GM18498 (cell line): ENCODE measurements at regions not wholly inside any gene's neighbourhood (a gene's known extent, or its start where the extent isn't known, plus 50 kb on each side); places are given as distances from the start of the nearest gene placed in this dataset.
"Not testable (repeated sequence)": the region's sequence is repeated elsewhere in the genome, so short reads cannot be mapped to it uniquely, and the experiment has no call there.

ENCODE experiments used
- ATAC-seq: cut with Tn5 transposase; IDR thresholded peaks from one replicate; pipeline ENCODE4 v1.9.1; 2021; ENCODE audit warnings: mild to moderate bottlenecking, moderate library complexity; ENCODE audit not compliant: unreplicated experiment

GRCh38 chr4:106603471-106603870 is 234.9 kb upstream of the GIMD1 start:
- ATAC-seq = no peak

DNA sequence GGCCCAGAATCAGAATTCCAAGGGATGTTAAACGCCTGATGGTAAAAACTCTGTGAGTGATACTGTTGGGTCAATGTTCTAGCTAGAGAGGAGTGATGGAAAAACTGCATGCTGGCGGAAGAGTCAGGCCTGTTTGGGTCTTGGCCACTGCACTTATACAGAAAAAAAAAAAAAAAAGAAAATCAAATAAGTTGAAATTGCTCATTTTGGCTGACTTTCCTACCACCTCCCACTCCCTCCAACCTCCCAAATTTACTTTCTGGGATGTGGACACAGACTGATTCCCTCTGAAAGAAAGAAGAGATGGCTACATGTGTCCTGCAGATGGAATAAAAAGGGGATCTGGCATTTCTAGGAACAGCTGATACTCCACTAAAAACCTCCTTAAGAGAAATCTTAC is 234.1 kb upstream of the GIMD1 start:
- no peak for ATAC-seq

DNA sequence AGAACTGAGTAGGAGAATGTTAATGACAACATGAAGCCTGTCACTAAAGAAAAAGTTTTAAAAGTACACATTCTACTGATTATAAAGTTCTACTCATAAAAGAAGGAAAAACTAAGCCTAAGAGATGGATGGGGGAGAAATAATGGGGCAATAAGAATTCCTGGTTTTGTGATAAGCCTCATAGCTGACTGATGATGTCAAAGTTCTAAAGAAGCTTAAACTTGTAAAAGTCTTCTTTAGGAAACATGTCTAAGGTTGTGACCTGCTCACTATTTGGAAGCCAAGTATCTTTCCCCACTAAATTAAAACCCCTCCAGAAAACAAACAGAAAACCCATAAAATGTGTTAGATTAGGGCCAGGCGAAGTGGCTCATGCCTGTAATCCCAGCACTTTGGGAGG is 232.9 kb upstream of the GIMD1 start:
- no peak for ATAC-seq

DNA sequence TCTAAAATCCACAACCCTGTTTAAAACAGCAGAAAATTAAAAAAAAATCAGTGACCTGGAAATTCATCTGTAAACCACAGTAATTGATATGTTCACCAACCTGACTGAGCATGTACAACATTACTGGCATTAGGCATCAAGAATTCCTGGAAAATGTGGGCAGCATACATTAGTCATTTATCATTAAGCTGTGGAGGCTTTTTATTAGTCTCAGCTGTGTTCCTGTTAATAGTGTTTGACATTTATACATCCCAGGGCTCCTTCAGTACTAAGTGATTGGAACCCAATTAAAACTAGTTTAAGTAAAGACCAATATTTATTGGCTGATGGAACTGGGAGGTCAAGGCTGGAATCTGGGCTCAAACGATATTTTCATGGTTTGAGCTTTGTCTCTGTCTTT is 227.3 kb upstream of the GIMD1 start:
- no peak for ATAC-seq

DNA sequence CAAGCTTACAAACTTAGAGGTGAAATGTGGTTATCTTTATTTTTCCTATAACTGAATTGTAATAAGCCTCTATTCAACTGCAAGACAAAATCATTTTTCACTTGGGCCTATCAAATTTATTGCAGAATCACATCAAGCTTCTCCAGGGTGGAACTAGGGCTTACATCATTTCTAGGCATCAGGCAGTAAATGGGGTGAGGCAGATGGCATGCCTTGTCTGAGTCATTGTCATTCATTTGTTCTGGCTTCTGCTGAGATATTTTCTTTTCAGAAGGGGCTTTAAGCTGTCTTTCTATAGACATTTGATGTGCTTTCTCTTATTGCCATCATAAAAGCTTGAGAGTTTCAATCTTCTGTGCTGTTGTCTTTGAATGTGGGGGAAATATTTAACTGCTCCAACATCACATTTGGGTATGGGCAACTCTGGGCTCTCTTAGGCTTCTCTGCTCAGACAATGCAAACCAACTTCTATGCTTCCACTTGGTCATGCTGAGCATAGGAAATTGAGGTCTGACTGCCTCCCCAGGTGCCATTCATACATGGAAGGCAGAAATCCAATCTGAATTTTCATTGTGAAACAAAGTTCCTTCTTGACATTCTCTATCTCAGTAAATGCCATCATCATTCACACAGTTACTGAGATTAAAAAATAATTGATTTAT is 225.8 kb upstream of the GIMD1 start:
- ATAC-seq = no peak

- ATAC-seq = no peak
These were observed 220.3 kb upstream of the GIMD1 start for GRCh38 chr4:106588891-106589290.

DNA sequence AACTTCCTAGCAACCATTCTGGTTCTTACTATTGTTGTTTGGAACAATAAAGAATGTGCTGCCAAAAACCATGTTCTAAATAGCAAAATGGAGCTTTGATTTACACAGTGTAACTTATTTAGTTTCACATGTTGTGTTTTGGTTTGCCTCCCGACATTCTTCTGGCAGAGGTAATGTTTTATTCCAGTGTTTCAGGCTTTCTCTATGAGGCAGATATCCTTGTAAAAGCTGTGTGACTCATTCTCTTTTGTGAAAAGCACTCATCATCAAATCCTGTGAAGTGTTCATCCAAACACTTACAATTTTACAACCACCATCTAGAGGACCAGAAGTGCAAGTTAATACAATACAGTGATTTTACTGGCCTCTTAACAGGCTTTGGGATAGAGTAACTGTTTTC is 219.0 kb upstream of the GIMD1 start:
- ATAC-seq = no peak

DNA sequence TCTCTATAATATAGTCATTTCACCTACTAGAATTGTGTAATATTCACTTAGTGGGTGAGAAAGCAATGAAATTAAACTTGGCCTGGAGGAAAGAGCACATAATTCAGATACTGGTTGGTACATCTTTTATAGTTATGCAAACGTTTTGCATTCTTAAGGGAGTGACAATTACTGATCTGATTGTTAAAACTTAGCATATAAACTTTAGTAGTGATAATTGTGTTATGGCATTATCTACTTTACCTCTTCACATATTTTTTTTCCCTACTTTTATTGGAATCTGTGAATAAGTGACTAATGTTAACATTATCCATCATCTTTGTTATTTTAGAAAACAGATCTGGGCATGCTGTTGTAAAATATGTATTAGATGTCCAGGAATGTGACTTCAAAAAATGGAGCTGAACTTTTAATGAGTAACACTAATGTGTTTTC is 217.4 kb upstream of the GIMD1 start:
- ATAC-seq = no peak

- no peak for ATAC-seq
These were observed 215.9 kb upstream of the GIMD1 start for GRCh38 chr4:106584337-106584989.

- ATAC-seq = no peak
These were observed 215.0 kb upstream of the GIMD1 start for GRCh38 chr4:106583567-106583966.

- no peak for ATAC-seq
These were observed 214.5 kb upstream of the GIMD1 start for GRCh38 chr4:106583108-106583507.

DNA sequence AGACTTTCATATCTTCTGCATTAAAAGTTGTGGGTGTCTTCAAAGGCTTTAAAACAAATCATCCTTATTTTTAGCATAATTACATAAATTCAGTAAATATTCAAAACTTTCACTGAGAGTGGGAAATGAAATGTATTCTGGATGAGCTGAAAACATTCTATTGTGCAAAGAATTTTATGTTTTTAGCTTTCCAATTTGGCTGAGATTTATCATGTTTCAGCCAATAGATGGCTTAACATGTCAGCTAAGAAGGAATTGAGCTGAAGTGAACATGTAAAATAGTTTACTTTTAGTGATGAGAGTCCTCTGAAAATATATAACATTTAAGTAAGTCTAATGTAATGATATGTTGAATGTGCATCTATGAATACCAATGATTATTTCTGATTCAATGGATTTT is 213.5 kb upstream of the GIMD1 start:
- no peak for ATAC-seq

DNA sequence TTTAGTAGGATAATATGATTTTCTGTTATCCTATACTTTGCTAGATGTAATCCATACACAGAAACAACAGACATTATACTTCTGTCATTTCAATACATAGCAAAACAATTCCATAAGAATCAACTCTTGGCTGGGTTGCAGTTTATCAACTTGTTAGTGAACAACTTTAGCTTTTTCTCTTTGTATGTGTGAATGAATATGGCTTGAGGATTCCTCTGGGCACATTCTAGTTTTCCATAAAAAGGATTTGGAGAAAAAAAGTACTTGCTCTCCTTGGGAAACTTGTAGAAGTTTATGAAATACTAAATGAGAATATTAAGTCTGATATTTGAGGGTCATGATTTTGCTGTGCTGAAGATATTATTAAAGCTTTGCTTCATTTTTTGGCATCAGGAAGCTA is 210.7 kb upstream of the GIMD1 start:
- no peak for ATAC-seq

DNA sequence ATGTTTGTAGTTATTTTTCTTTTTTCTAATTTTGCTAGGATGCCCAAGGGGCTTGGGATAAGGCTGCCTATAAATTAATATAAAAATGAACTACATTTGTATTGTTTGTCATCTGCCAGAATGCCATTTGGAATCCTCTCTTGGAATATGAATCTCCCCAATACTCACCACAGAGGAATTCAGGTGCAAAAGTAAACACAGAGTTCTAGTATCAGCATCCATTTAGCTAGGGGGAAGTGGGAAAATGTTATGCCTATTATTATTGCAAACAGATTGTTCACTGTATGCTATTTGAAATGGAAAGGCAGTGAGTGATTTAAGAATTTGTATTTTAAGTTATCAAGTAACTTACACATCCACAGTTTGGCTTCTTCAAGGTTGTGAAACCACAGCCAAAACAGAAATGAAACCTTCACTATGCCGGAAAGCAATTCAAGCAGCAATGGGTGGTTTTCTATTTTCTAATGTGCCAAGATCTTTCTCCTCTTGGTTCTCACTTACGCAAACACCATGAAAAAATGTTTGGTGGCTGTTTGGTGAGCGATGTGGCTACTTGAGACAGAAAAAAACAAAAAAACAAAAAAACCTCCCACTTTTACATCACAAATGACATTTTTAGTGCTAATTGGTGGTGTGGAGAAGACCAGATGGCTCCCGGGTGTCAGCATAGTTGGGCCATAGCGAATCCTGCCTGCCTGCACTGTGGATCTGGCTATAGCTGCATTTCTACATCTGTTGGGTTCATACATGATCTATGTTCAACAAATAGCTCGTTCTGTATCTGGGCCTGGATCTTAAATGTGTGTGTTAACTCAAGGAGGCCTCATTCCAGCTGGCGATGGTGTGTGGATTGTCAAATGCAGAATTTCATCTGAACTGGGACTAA is 200.8 kb upstream of the GIMD1 start:
- no peak for ATAC-seq

DNA sequence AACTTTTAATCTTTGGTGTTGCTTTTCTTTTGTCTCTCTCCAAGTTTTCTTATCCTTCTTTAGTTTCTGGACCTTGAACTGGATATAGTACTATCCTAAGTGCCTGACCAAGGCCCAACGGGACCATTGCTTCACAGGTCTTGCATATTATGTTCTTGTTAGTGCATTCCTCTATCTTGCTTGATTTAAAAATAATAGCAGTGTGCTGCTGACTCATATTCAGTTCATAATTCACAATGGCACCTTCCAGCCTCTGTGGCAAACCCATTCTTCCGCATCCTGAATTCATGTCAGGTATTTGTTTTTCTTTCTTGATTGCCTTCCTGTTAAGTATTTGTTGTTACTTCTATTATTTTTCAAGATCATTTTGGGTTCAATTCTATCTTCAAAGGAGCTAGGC is 197.1 kb upstream of the GIMD1 start:
- ATAC-seq = no peak

DNA sequence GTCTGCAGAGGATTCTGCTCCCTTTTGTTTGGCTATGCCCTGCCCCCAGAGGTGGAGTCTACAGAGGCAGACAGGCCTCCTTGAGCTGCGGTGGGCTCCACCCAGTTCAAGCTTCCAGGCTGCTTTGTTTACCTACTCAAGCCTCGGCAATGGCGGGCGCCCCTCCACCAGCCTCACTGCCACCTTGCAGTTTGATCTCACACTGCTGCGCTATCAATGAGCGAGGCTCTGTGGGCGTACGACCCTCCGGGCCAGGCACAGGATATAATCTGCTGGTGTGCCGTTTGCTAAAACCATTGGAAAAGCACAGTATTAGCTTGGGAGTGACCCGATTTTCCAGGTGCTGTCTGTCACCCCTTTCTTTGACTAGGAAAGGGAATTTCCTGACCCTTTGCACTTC is 195.1 kb upstream of the GIMD1 start:
- ATAC-seq = not testable (repeated sequence)

GRCh38 chr4:106551724-106552123 is 183.1 kb upstream of the GIMD1 start:
- ATAC-seq = no peak

DNA sequence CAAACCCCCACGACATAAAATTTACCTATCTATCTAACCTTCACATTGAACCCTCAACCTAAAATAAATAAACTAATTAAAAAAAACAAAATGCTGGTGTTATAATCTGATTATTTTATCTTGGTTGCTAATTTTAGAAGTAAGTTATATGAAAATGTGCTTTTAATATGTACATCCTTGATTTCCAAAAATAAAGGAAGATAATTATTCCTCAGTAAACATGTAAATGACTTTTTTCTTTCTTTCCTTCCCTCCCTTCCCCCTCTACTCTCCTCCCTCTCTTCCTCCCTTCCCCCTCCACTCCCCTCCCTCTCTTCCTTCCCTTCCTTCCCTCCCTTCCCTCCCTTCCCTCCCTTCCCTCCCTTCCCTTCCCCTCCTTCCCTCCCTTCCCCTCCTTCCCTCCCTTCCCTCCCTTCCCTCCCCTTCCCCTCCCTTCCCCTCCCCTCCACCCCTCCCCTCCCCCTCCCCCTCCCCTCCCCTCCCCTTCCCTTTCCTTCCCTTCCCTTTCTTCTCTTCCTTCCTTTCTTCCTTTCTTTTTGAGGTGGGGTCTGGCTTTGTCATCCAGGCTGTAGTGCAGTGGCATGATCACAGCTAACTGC is 180.0 kb upstream of the GIMD1 start:
- no peak for ATAC-seq

- no peak for ATAC-seq
These were observed 177.8 kb upstream of the GIMD1 start for GRCh38 chr4:106546370-106546769.

DNA sequence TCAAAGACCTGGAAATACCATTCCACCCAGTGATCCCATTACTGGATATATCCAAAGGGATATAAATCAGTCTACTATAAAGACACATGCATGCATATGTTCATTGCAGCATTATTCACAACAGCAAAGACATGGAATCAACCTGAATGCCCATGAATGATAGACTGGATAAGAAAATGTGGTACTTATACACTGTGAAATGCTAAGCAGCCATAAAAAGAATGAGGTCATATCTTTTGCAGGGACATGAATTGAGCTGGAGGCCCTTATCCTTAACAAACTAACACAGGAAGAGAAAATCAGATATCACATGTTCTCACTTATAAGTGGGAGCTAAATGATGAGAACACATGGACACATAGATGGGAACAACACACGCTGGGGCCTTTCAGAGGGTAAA is 174.0 kb upstream of the GIMD1 start:
- not testable (repeated sequence) for ATAC-seq

- no peak for ATAC-seq
These were observed 172.7 kb upstream of the GIMD1 start for GRCh38 chr4:106541253-106541652.
